Urothelium cell line (cell line): ENCODE measurements at regions not wholly inside any gene's neighbourhood (a gene's known extent, or its start where the extent isn't known, plus 50 kb on each side); places are given as distances from the start of the nearest gene placed in this dataset.
"Not testable (repeated sequence)": the region's sequence is repeated elsewhere in the genome, so short reads cannot be mapped to it uniquely, and the experiment has no call there.

Experiments
- DNase-seq: peaks from one replicate; pipeline ENCODE4 v3.0.0; 2011; ENCODE audit warnings: low spot score, mixed read lengths
- FAIRE-seq: peaks from 2 replicates; lab custom pipeline; 2011; peaks lifted over from hg19 to GRCh38; lab: Jason Lieb, UNC

GRCh38 chr9:7739595-7739994, 60.0 kb downstream of the DMAC1 start:
- FAIRE-seq (no peak), DNase-seq (no peak)

GRCh38 chr9:7735311-7735710, 64.3 kb downstream of the DMAC1 start:
- no peak for DNase-seq

GRCh38 chr9:7730164-7730445, 69.5 kb downstream of the DMAC1 start:
- FAIRE-seq: no peak
- DNase-seq: no peak

More at GRCh38 chr9:7735311-7735710, 64.3 kb downstream of the DMAC1 start:
- FAIRE-seq: no peak

- FAIRE-seq (no peak), DNase-seq (no peak)
Measured at GRCh38 chr9:7729371-7730163, 70.0 kb downstream of the DMAC1 start.

GRCh38 chr9:7721291-7721690, 78.3 kb downstream of the DMAC1 start:
- FAIRE-seq: no peak
- DNase-seq: no peak

- FAIRE-seq, DNase-seq: not testable (repeated sequence)
Measured at GRCh38 chr9:7713088-7713487, 86.5 kb downstream of the DMAC1 start.

- FAIRE-seq (no peak), DNase-seq (no peak)
Measured at GRCh38 chr9:7710686-7711085, 88.9 kb downstream of the DMAC1 start.

- FAIRE-seq (no peak), DNase-seq (no peak)
Measured at GRCh38 chr9:7707934-7708333, 91.6 kb downstream of the DMAC1 start.

- FAIRE-seq: no peak
- no peak for DNase-seq
Measured at GRCh38 chr9:7704543-7704942, 95.0 kb downstream of the DMAC1 start.

GRCh38 chr9:7691909-7692308, 107.7 kb downstream of the DMAC1 start:
- FAIRE-seq: no peak
- DNase-seq: no peak

GRCh38 chr9:7690014-7690413, 109.6 kb downstream of the DMAC1 start:
- FAIRE-seq: no peak
- no peak for DNase-seq

GRCh38 chr9:7688626-7689025, 111.0 kb downstream of the DMAC1 start:
- DNase-seq: no peak

GRCh38 chr9:7676609-7677156, 122.9 kb downstream of the DMAC1 start:
- DNase-seq (no peak), FAIRE-seq (no peak)

More at GRCh38 chr9:7688626-7689025, 111.0 kb downstream of the DMAC1 start:
- FAIRE-seq: no peak

- FAIRE-seq: no peak
Measured at GRCh38 chr9:7671847-7672246, 127.7 kb downstream of the DMAC1 start.

GRCh38 chr9:7668541-7668940, 131.0 kb downstream of the DMAC1 start:
- FAIRE-seq (no peak), DNase-seq (no peak)

More at GRCh38 chr9:7671847-7672246, 127.7 kb downstream of the DMAC1 start:
- DNase-seq: no peak

GRCh38 chr9:7665874-7666273, 133.7 kb downstream of the DMAC1 start:
- no peak for FAIRE-seq
- no peak for DNase-seq

- no peak for FAIRE-seq
- no peak for DNase-seq
Measured at GRCh38 chr9:7659766-7660165, 139.8 kb downstream of the DMAC1 start.

- DNase-seq (peak; percentile 32), FAIRE-seq (no peak)
Measured at GRCh38 chr9:7656636-7657035, 142.9 kb downstream of the DMAC1 start.

- no peak for FAIRE-seq
Measured at GRCh38 chr9:7653262-7653661, 146.3 kb downstream of the DMAC1 start.

GRCh38 chr9:7640231-7640630, 159.3 kb downstream of the DMAC1 start:
- DNase-seq (no peak), FAIRE-seq (no peak)

More at GRCh38 chr9:7653262-7653661, 146.3 kb downstream of the DMAC1 start:
- no peak for DNase-seq

GRCh38 chr9:7639471-7639870, 160.1 kb downstream of the DMAC1 start:
- DNase-seq: no peak
- FAIRE-seq: no peak

- no peak for DNase-seq
- no peak for FAIRE-seq
Measured at GRCh38 chr9:7636838-7637467, 162.6 kb downstream of the DMAC1 start.
